Mesothelial cell of epicardium (in vitro differentiated cells): ENCODE measurements at regions not wholly inside any gene's neighbourhood (a gene's known extent, or its start where the extent isn't known, plus 50 kb on each side); places are given as distances from the start of the nearest gene placed in this dataset.

Source experiments
- DNase-seq, 2 experiments: peaks; one replicate each; pipeline ENCODE4 v3.0.0; 2021; ENCODE audit warnings: low spot score in 2 of 2; ENCODE audit not compliant: unreplicated experiment in 2 of 2
- H3K27ac Mint-ChIP-seq: 2 replicates; pipeline ENCODE4 v1.8.0; 2021; ENCODE audit warnings: mixed read lengths
- H3K27me3 Mint-ChIP-seq: 2 replicates; pipeline ENCODE4 v1.8.0; 2021; ENCODE audit warnings: low read depth, mixed read lengths
- H3K36me3 Mint-ChIP-seq: 2 replicates; pipeline ENCODE4 v1.8.0; 2021; ENCODE audit warnings: mixed read lengths
- H3K4me1 Mint-ChIP-seq: 2 replicates; pipeline ENCODE4 v1.8.0; 2021; ENCODE audit warnings: mixed read lengths
- H3K4me3 Mint-ChIP-seq: 2 replicates; pipeline ENCODE4 v1.8.0; 2021; ENCODE audit warnings: mild to moderate bottlenecking, moderate library complexity, mixed read lengths
- H3K9me3 Mint-ChIP-seq: 2 replicates; pipeline ENCODE4 v1.8.0; 2021; ENCODE audit warnings: mixed read lengths
- TF ChIP-seq, protein P1 (sequence below): fragments of 200-600 bp; sonication (generic); IDR thresholded peaks from one replicate; pipeline ENCODE4 v1.5.0; 2021; ENCODE audit warnings: antibody characterized with exemption; ENCODE audit not compliant: unreplicated experiment

DNA sequence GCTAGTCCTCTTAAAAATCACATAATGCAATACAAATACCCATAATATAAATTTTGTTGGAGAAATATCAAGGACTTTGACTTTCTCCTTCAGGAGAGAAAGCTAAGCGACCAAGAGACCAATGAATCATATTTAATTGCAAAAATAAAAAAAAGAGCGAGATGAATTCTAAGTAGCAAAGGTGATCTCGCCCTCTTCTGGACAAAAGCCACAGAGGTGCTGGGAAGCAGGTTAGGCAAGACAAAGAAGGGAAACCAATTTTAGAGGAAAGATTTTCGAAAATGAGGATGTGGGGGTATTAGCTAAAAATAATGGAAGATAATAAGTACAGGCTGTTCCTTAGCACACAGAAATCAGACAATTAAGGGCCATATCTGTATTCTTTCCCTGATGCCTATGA is 111.4 kb upstream of the PLAAT1 start:
- Mint-ChIP-seq H3K27ac (no peak overlapping the region), H3K36me3 (no peaks in the 10 kb centered on the region), H3K4me3 (no peak overlapping the region), H3K4me1 (peaks cover 18% of the 10 kb centered on the region), H3K9me3 (no peaks in the 10 kb centered on the region), H3K27me3 (peaks cover 23% of the 10 kb centered on the region)
- DNase-seq: no peak
- TF ChIP-seq, protein P1, sequence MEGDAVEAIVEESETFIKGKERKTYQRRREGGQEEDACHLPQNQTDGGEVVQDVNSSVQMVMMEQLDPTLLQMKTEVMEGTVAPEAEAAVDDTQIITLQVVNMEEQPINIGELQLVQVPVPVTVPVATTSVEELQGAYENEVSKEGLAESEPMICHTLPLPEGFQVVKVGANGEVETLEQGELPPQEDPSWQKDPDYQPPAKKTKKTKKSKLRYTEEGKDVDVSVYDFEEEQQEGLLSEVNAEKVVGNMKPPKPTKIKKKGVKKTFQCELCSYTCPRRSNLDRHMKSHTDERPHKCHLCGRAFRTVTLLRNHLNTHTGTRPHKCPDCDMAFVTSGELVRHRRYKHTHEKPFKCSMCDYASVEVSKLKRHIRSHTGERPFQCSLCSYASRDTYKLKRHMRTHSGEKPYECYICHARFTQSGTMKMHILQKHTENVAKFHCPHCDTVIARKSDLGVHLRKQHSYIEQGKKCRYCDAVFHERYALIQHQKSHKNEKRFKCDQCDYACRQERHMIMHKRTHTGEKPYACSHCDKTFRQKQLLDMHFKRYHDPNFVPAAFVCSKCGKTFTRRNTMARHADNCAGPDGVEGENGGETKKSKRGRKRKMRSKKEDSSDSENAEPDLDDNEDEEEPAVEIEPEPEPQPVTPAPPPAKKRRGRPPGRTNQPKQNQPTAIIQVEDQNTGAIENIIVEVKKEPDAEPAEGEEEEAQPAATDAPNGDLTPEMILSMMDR: no peak

DNA sequence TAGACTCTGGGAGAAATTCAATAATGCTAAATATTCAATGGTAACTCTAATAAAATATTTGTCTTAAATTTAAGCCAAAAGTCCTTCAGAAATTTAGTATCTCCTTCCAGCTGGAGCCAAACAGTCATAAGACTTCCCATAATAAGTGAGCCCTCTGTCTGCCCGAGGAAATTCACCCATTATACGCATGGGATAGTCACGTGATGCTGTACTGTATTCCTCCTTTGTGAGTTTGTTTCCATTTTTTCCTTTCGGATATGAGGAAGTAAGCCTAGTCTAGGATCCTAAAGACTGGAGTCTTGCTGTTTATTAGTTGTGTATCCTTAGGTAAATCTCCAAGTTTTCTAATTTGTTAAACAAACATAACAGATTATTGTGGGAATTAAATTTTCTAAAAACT is 110.4 kb upstream of the PLAAT1 start:
- no peak overlapping the region for H3K4me3 Mint-ChIP-seq
- no peaks in the 10 kb centered on the region for H3K36me3 Mint-ChIP-seq
- TF ChIP-seq, protein P1: no peak
- no peak for DNase-seq
- peaks cover 18% of the 10 kb centered on the region for H3K27me3 Mint-ChIP-seq
- no peaks in the 10 kb centered on the region for H3K9me3 Mint-ChIP-seq
- H3K27ac Mint-ChIP-seq: no peak overlapping the region
- H3K4me1 Mint-ChIP-seq: peaks cover 18% of the 10 kb centered on the region

DNA sequence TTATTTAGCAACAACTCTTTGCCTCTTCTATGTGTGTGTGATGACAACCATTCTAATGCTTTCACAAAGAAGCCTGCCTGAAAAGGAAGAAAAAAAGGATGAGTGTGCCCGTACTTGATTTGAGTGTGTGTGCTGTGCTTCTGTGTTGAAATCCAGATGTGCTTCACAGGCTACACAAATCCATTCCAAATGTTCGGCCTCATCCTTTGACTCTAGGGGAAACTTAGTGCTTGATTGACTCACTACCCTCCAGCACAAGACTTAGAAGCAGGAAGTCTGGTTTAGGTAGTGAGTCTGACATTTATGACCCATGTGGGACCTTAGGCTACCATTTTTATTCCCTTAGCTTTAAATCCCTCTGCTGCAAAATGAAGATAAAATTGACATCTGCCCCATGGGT is 108.8 kb upstream of the PLAAT1 start:
- no peaks in the 10 kb centered on the region for H3K36me3 Mint-ChIP-seq
- TF ChIP-seq, protein P1: no peak
- H3K4me3 Mint-ChIP-seq: no peak overlapping the region
- no peak overlapping the region for H3K27ac Mint-ChIP-seq
- peaks cover 9% of the 10 kb centered on the region for H3K27me3 Mint-ChIP-seq
- peaks cover 18% of the 10 kb centered on the region for H3K4me1 Mint-ChIP-seq
- H3K9me3 Mint-ChIP-seq: peaks cover 4% of the 10 kb centered on the region
- DNase-seq: no peak

DNA sequence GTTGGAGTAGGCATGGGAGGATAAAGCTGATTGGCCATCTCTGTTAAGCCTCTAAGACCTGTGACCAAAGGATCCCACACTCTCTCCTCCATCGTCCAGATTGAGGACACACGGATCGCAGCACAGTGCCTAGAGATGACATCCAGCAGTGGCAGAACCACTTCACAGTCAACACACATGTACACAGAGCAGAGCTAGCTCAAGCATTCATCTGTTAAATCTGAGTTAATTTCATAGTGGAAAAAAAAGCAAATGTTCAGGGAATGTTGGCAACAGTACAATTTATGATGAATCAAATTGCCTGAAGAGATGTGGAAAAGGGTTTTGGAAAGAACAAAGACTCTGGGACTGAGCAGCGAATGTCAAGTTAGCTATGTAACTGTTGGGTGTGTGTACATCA is 108.1 kb upstream of the PLAAT1 start:
- no peak for DNase-seq
- Mint-ChIP-seq H3K27ac (no peak overlapping the region), H3K4me1 (peaks cover 18% of the 10 kb centered on the region), H3K27me3 (peaks cover 8% of the 10 kb centered on the region), H3K36me3 (no peaks in the 10 kb centered on the region), H3K4me3 (no peak overlapping the region), H3K9me3 (peaks cover 4% of the 10 kb centered on the region)
- TF ChIP-seq, protein P1: no peak

DNA sequence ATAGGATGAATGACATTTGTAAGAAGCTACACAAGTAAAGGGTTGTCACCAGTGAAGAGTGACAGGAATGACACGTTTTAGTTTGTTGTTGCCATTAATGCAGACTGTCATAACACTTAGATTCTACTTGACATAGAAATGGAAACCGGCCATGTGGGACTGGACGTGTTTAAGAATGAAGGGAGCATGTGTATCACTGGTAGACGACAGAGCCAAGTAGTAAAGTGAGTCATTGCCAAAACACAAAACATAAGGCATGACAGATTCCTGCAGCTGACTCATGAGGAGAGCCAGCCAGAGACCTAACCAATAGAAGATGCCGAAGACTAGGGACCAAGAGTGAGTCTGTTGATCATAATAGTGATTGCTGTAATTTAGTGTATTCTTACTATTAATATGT is 106.2 kb upstream of the PLAAT1 start:
- TF ChIP-seq, protein P1: no peak
- Mint-ChIP-seq H3K9me3 (peaks cover 14% of the 10 kb centered on the region), H3K27me3 (peaks cover 3% of the 10 kb centered on the region), H3K4me1 (peaks cover 18% of the 10 kb centered on the region), H3K36me3 (no peaks in the 10 kb centered on the region), H3K4me3 (no peak overlapping the region), H3K27ac (no peak overlapping the region)
- no peak for DNase-seq

DNA sequence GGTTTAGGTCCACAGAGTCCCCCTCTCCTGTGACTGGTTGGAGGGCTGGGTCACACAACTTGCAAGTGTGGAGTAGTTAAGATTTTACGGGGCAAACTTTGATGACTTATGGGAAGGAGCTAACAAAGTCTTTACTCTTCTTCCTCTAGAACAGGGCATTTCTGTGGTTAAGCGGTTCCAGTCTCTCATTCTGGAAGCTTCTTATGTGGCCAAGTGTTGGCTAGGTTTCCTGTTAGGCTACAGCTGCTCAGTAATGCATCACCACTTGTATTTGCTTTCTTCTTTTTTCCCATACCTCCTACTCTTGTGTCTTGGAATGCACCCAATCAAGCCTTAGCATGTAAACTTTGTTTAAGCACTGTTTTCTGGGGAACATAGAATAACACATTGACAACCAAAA is 100.6 kb upstream of the PLAAT1 start:
- TF ChIP-seq, protein P1: no peak
- Mint-ChIP-seq H3K4me1 (no peaks in the 10 kb centered on the region), H3K27me3 (peaks cover 4% of the 10 kb centered on the region), H3K36me3 (no peaks in the 10 kb centered on the region), H3K27ac (no peak overlapping the region), H3K9me3 (peaks cover 14% of the 10 kb centered on the region), H3K4me3 (no peak overlapping the region)
- no peak for DNase-seq
